Peyer's patch (tissue), 4 donors: ENCODE measurements at regions not wholly inside any gene's neighbourhood (a gene's known extent, or its start where the extent isn't known, plus 50 kb on each side); places are given as distances from the start of the nearest gene placed in this dataset.

Experiments used
- CTCF ChIP-seq, 6 experiments: fragments of 450-650 bp in 4 of 6; fragments of 200-600 bp in 2 of 6; sonication (generic) in 1 of 6; IDR thresholded peaks; one replicate each; pipeline ENCODE4 v1.5.1; 2017 to 2019; ENCODE audit warnings: antibody characterized with exemption in 6 of 6, mild to moderate bottlenecking in 3 of 6, moderate library complexity in 1 of 6
- POLR2A ChIP-seq, 2 donors: fragments of 450-650 bp; IDR thresholded peaks; one replicate each; pipeline ENCODE4 v1.5.1; 2017; ENCODE audit warnings: antibody characterized with exemption in 2 of 2, mild to moderate bottlenecking in 2 of 2, moderate library complexity in 2 of 2

- TF ChIP-seq POLR2A (IDR thresholded peaks at IDR 0.05) (no peak), CTCF (IDR thresholded peaks at IDR 0.05) (no peak)
These were observed 56.0 kb upstream of the MYO16 start for GRCh38 chr13:108573455-108573854.
